ENCODE measurements at regions not wholly inside any gene's neighbourhood (a gene's known extent, or its start where the extent isn't known, plus 50 kb on each side); places are given as distances from the start of the nearest gene placed in this dataset.
"Not testable (repeated sequence)": the region's sequence is repeated elsewhere in the genome, so short reads cannot be mapped to it uniquely, and the experiment has no call there.

GRCh38 chr4:81783558-81783957 lies 311.9 kb upstream of the RASGEF1B start:
- DNase-seq, result no peak
- Histone ChIP-seq H3K36me3 (no peaks in the 10 kb centered on the region), H3K9me3 (no peaks in the 10 kb centered on the region), H3K4me3 (no peak overlapping the region), H3K4me1 (peaks cover 0 to 15% (median 8%) of the 10 kb centered on the region in 6 donors), H3K27me3 (replicated peaks in 1 of 7) (no peaks in the 10 kb centered on the region), H3K27ac (no peak overlapping the region)
- 90 to 94% (median 93%) methylated on average over 2 of the region's 2 CpGs for WGBS, 5 donors
- intact Hi-C loops (cut with DNase I; ENCODE audit: low total_unique reads), result no loop called here
- TF ChIP-seq CTCF (IDR thresholded peaks at IDR 0.05 in 8 of 11, conservative IDR thresholded peaks at IDR 0.05 in 3 of 11) (no peak), POLR2AphosphoS5 (IDR thresholded peaks at IDR 0.05) (no peak), POLR2A (IDR thresholded peaks at IDR 0.05) (no peak)

GRCh38 chr4:81781799-81782198 lies 310.1 kb upstream of the RASGEF1B start:
- H3K36me3 ChIP-seq, result no peaks in the 10 kb centered on the region
- no peak overlapping the region for H3K4me3 ChIP-seq
- H3K9me3 ChIP-seq, result no peaks in the 10 kb centered on the region
- intact Hi-C loops (cut with DNase I; ENCODE audit: low total_unique reads), result no loop called here
- no peak for TF ChIP-seq POLR2AphosphoS5 (IDR thresholded peaks at IDR 0.05)
- peaks cover 0 to 12% (median 7%) of the 10 kb centered on the region in 6 donors for H3K4me1 ChIP-seq
- H3K27me3 ChIP-seq (replicated peaks in 1 of 7), result no peaks in the 10 kb centered on the region
- H3K27ac ChIP-seq, result no peak overlapping the region
- WGBS, 5 donors, result 74 to 87% (median 83%) methylated on average over 2 of the region's 2 CpGs
- DNase-seq, result no peak

- H3K27ac ChIP-seq; H3K4me1 ChIP-seq; DNase-seq; intact Hi-C loops (cut with DNase I; ENCODE audit: low total_unique reads); H3K27me3 ChIP-seq (replicated peaks in 1 of 7); H3K36me3 ChIP-seq; H3K4me3 ChIP-seq; H3K9me3 ChIP-seq: not testable (repeated sequence)
- 81 to 92% (median 85%) methylated on average over 3 of the region's 3 CpGs for WGBS, 5 donors
Observed at GRCh38 chr4:81777718-81778117, 306.0 kb upstream of the RASGEF1B start.

- intact Hi-C loops (cut with DNase I; ENCODE audit: low total_unique reads), result no loop called here
- H3K4me3 ChIP-seq, result no peak overlapping the region
- no peaks in the 10 kb centered on the region for H3K27me3 ChIP-seq (replicated peaks in 1 of 7)
- TF ChIP-seq CTCF (IDR thresholded peaks at IDR 0.05 in 8 of 11, conservative IDR thresholded peaks at IDR 0.05 in 3 of 11), result no peak
- no peak for TF ChIP-seq POLR2A (IDR thresholded peaks at IDR 0.05)
- TF ChIP-seq POLR2AphosphoS5 (IDR thresholded peaks at IDR 0.05), result no peak
- no peak overlapping the region for H3K27ac ChIP-seq
- no peaks in the 10 kb centered on the region for H3K4me1 ChIP-seq
- no peaks in the 10 kb centered on the region for H3K36me3 ChIP-seq
- DNase-seq, result no peak
- H3K9me3 ChIP-seq, result no peaks in the 10 kb centered on the region
Observed at GRCh38 chr4:81776794-81777193, 305.1 kb upstream of the RASGEF1B start.

- Histone ChIP-seq H3K27me3 (replicated peaks in 1 of 7) (no peaks in the 10 kb centered on the region), H3K4me1 (no peaks in the 10 kb centered on the region), H3K4me3 (no peak overlapping the region), H3K27ac (no peak overlapping the region), H3K36me3 (no peaks in the 10 kb centered on the region), H3K9me3 (no peaks in the 10 kb centered on the region)
- WGBS, 5 donors, result 84 to 93% (median 88%) methylated on average over 3 of the region's 3 CpGs
- DNase-seq, result no peak
- intact Hi-C loops (cut with DNase I; ENCODE audit: low total_unique reads), result no loop called here
- no peak for TF ChIP-seq CTCF (IDR thresholded peaks at IDR 0.05 in 8 of 11, conservative IDR thresholded peaks at IDR 0.05 in 3 of 11)
Observed at GRCh38 chr4:81773557-81773956, 301.9 kb upstream of the RASGEF1B start.

Measured in spleen (tissue), 11 donors.